ENCODE measurements at regions not wholly inside any gene's neighbourhood (a gene's known extent, or its start where the extent isn't known, plus 50 kb on each side); places are given as distances from the start of the nearest gene placed in this dataset.

GRCh38 chr16:77570574-77570973 lies 135.7 kb upstream of the ADAMTS18 start (continued):
- no peak for TF ChIP-seq NFAT5 (CRISPR knock-in tag; IDR thresholded peaks at IDR 0.05)
- no peak for TF ChIP-seq PPARG (CRISPR knock-in tag; conservative IDR thresholded peaks at IDR 0.05)

GRCh38 chr16:77571115-77571862 lies 136.5 kb upstream of the ADAMTS18 start:
- ChIA-PET CTCF (ENCODE audit: low intra/inter-chr PET ratio, low total read pairs) (no interaction called here), POLR2A (no interaction called here)
- TF ChIP-seq TBX2 (CRISPR knock-in tag; IDR thresholded peaks at IDR 0.05; ENCODE audit: borderline replicate concordance) (no peak), HOXA5 (CRISPR knock-in tag; IDR thresholded peaks at IDR 0.05) (no peak), MAFK (conservative IDR thresholded peaks at IDR 0.05 in 1 of 2, IDR thresholded peaks at IDR 0.05 in 1 of 2; ENCODE audit: low read length in 2 of 2) (peak; percentile 50 to 64; a peak in 3 of 4 replicates), MAFF (IDR thresholded peaks at IDR 0.05; ENCODE audit: low read depth, low read length) (peak; percentile 44; the same call in 1 of the 2 replicates)
- no peaks in the 10 kb centered on the region for H3K79me2 ChIP-seq (ENCODE audit: insufficient read depth, low read length)
- no peak overlapping the region for H3K9ac ChIP-seq (ENCODE audit: insufficient read depth, low read depth, low read length)
- no peak for DNase-seq (ENCODE audit: low spot score)
- FAIRE-seq: no peak
- no peaks in the 10 kb centered on the region for H3K9me3 ChIP-seq (ENCODE audit: low read length)
- intact Hi-C loops (cut with micrococcal nuclease; ENCODE audit: unreplicated experiment): no loop called here
- no peak overlapping the region for H2AFZ ChIP-seq (ENCODE audit: low read length)
- H4K20me1 ChIP-seq (ENCODE audit: insufficient read depth, low read length): no peaks in the 10 kb centered on the region
- no peak for ATAC-seq
- 3% methylated on average over 4 of the region's 4 CpGs for whole genome bisulfite sequencing (ENCODE audit: low lambda C conversion rate)
- H3K4me1 ChIP-seq (ENCODE audit: insufficient read depth, low read length): no peaks in the 10 kb centered on the region
- no peak overlapping the region for H3K4me2 ChIP-seq (ENCODE audit: low read depth, low read length)
- H3K27me3 ChIP-seq (ENCODE audit: control insufficient read depth in 1 of 2, insufficient read depth in 2 of 2, low read length in 2 of 2): peaks cover 0 to 3% of the 10 kb centered on the region in 2 experiments; a peak in 1 of 5 replicates
- no TSS peak for BruUV-seq (replicated peaks)
- no peak overlapping the region for H3K27ac ChIP-seq (ENCODE audit: extremely low read length, insufficient read depth, low read length)
- no peaks in the 10 kb centered on the region for H3K36me3 ChIP-seq (replicated peaks in 1 of 2; ENCODE audit: control insufficient read depth in 1 of 2, insufficient read depth in 2 of 2, low read length in 2 of 2)
- in situ Hi-C loops (cut with HindIII; ENCODE audit: extremely low pct_ligation_motif_present, low pct_unique_long_range_greater_than_20kb): no loop called here
- H3K4me3 ChIP-seq (replicated peaks in 1 of 3; ENCODE audit: insufficient read depth in 1 of 3, low read depth in 2 of 3, low read length in 3 of 3): no peak overlapping the region

All from HepG2 (cell line).